Keratinocyte (primary cell): ENCODE measurements at regions not wholly inside any gene's neighbourhood (a gene's known extent, or its start where the extent isn't known, plus 50 kb on each side); places are given as distances from the start of the nearest gene placed in this dataset.

Experiments
- EZH2 ChIP-seq: IDR thresholded peaks from one replicate; pipeline ENCODE4 v1.6.1; 2012; ENCODE audit warnings: inconsistent platforms, mild to moderate bottlenecking, low read length, moderate library complexity
- TF ChIP-seq, protein P1 (sequence below), 3 experiments: IDR thresholded peaks in 1 of 3; conservative IDR thresholded peaks in 1 of 3; optimal IDR thresholded peaks in 1 of 3; 2 replicates in 2 of 3; 3 replicates in 1 of 3; pipeline versions ENCODE3 to v1.5.1; 2011; ENCODE audit warnings: low read length in 3 of 3, mild to moderate bottlenecking in 3 of 3, moderate library complexity in 2 of 3, control low read depth in 1 of 3, inconsistent platforms in 1 of 3; ENCODE audit not compliant: insufficient read depth in 2 of 3; ENCODE audit errors: extremely low read depth in 1 of 3

DNA sequence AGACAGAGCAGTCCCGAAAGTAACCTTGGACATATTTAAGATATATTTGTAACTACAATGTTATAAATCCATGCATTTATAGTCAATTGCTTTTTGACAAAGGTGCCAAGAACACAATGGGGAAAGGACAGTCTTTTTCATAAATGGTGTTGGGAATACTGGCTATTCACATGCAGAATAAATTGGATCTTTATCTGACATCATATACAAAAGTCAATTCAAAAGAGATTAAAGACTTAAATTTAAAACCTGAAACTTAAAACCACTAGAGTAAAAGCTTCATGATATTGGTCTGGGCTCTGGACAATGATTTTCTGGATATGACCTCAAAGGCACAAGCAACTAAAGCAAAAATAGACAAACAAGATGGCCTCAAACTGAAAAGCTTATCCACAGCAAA is 950.7 kb upstream of the TYRP1 start:
- TF ChIP-seq, protein P1, sequence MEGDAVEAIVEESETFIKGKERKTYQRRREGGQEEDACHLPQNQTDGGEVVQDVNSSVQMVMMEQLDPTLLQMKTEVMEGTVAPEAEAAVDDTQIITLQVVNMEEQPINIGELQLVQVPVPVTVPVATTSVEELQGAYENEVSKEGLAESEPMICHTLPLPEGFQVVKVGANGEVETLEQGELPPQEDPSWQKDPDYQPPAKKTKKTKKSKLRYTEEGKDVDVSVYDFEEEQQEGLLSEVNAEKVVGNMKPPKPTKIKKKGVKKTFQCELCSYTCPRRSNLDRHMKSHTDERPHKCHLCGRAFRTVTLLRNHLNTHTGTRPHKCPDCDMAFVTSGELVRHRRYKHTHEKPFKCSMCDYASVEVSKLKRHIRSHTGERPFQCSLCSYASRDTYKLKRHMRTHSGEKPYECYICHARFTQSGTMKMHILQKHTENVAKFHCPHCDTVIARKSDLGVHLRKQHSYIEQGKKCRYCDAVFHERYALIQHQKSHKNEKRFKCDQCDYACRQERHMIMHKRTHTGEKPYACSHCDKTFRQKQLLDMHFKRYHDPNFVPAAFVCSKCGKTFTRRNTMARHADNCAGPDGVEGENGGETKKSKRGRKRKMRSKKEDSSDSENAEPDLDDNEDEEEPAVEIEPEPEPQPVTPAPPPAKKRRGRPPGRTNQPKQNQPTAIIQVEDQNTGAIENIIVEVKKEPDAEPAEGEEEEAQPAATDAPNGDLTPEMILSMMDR (optimal IDR thresholded peaks at IDR 0.05 in 1 of 3, IDR thresholded peaks at IDR 0.05 in 1 of 3, conservative IDR thresholded peaks at IDR 0.05 in 1 of 3; ENCODE audit: extremely low read depth in 1 of 3, insufficient read depth in 2 of 3, low read length in 3 of 3) = no peak
- no peak for TF ChIP-seq EZH2
